Limb (tissue), 2 donors: ENCODE measurements at regions not wholly inside any gene's neighbourhood (a gene's known extent, or its start where the extent isn't known, plus 50 kb on each side); places are given as distances from the start of the nearest gene placed in this dataset.

Experiments
- DNase-seq, 2 donors: peaks; one replicate each; pipeline ENCODE4 v3.0.0-alpha.2; 2016; ENCODE audit errors: extremely low spot score in 2 of 2

GRCh38 chr4:110770353-110770752 is 147.5 kb upstream of the PITX2 start:
- DNase-seq, result no peak

GRCh38 chr4:110778521-110778920 is 155.6 kb upstream of the PITX2 start:
- no peak for DNase-seq

GRCh38 chr4:110780538-110780937 is 157.7 kb upstream of the PITX2 start:
- no peak for DNase-seq

- DNase-seq, result no peak
Measured at GRCh38 chr4:110781944-110782343, 159.1 kb upstream of the PITX2 start.

- no peak for DNase-seq
Measured at GRCh38 chr4:110787109-110787508, 164.2 kb upstream of the PITX2 start.

- DNase-seq, result no peak
Measured at GRCh38 chr4:110787707-110788106, 164.8 kb upstream of the PITX2 start.

- no peak for DNase-seq
Measured at GRCh38 chr4:110788302-110788701, 165.4 kb upstream of the PITX2 start.

GRCh38 chr4:110792036-110792435 is 169.2 kb upstream of the PITX2 start:
- no peak for DNase-seq

- DNase-seq, result no peak
Measured at GRCh38 chr4:110793381-110793801, 170.5 kb upstream of the PITX2 start.

GRCh38 chr4:110793890-110794554 is 171.1 kb upstream of the PITX2 start:
- peak in 1 of 2 donors; percentile 30 for DNase-seq

GRCh38 chr4:110795971-110796370 is 173.1 kb upstream of the PITX2 start:
- no peak for DNase-seq

- no peak for DNase-seq
Measured at GRCh38 chr4:110797486-110797885, 174.6 kb upstream of the PITX2 start.

GRCh38 chr4:110798687-110799086 is 175.8 kb upstream of the PITX2 start:
- peak in 1 of 2 donors; percentile 35 for DNase-seq

GRCh38 chr4:110799211-110799610 is 176.3 kb upstream of the PITX2 start:
- no peak for DNase-seq

GRCh38 chr4:110801591-110801990 is 178.7 kb upstream of the PITX2 start:
- no peak for DNase-seq

- no peak for DNase-seq
Measured at GRCh38 chr4:110808351-110808878, 185.5 kb upstream of the PITX2 start.

- peak in 1 of 2 donors; percentile 43 for DNase-seq
Measured at GRCh38 chr4:110815950-110816349, 193.1 kb upstream of the PITX2 start.

- no peak for DNase-seq
Measured at GRCh38 chr4:110816367-110816766, 193.5 kb upstream of the PITX2 start.

GRCh38 chr4:110821186-110821585 is 198.3 kb upstream of the PITX2 start:
- no peak for DNase-seq

- DNase-seq, result no peak
Measured at GRCh38 chr4:110823251-110823650, 200.4 kb upstream of the PITX2 start.

GRCh38 chr4:110824344-110824743 is 201.5 kb upstream of the PITX2 start:
- no peak for DNase-seq

GRCh38 chr4:110826656-110827055 is 203.8 kb upstream of the PITX2 start:
- no peak for DNase-seq

GRCh38 chr4:110830461-110830860 is 207.6 kb upstream of the PITX2 start:
- no peak for DNase-seq
